HG03108 (cell line): ENCODE measurements at regions not wholly inside any gene's neighbourhood (a gene's known extent, or its start where the extent isn't known, plus 50 kb on each side); places are given as distances from the start of the nearest gene placed in this dataset.
"Not testable (repeated sequence)": the region's sequence is repeated elsewhere in the genome, so short reads cannot be mapped to it uniquely, and the experiment has no call there.

Experiments
- ATAC-seq: cut with Tn5 transposase; IDR thresholded peaks from one replicate; pipeline ENCODE4 v1.9.1; 2021; ENCODE audit warnings: moderate library complexity; ENCODE audit not compliant: unreplicated experiment

DNA sequence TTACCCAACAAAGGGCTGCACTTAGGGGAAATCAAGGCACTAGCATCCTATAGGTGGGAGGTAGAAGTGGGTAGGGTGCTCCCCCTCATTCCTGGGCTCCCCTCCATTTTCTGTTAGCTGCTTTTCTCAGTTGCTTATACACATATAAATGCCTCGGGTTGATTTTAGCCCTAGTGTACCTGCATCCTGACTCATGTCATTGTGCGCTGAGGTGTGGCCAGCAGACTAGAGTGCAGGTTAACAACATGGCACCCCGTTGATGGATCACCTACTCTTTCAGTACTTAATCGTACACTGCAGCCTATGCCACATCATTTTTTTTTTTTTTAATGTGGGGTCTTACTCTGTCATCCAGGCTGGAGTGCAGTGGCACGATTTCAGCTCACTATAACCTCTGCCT, 144.0 kb upstream of the ITGB1 start:
- ATAC-seq: no peak

DNA sequence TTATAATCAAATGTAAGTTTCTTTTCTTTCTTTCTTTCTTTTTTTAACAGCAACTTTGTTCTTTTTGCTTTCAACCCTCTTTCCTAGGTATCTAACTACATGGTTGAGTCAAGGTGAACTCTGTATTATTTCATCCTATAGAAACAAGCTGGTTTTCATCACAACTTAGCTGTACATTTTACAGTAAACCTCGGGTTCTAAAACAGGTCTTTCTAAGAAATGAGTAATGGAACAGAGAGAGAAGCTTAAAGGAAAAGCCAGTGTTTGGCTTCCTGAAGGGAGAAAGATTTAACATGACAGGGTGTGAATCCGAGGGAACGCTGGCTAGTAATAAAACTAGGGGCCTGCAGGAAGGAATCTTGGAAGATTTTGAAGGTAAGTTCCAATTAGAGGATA, 143.4 kb upstream of the ITGB1 start:
- ATAC-seq: no peak

DNA sequence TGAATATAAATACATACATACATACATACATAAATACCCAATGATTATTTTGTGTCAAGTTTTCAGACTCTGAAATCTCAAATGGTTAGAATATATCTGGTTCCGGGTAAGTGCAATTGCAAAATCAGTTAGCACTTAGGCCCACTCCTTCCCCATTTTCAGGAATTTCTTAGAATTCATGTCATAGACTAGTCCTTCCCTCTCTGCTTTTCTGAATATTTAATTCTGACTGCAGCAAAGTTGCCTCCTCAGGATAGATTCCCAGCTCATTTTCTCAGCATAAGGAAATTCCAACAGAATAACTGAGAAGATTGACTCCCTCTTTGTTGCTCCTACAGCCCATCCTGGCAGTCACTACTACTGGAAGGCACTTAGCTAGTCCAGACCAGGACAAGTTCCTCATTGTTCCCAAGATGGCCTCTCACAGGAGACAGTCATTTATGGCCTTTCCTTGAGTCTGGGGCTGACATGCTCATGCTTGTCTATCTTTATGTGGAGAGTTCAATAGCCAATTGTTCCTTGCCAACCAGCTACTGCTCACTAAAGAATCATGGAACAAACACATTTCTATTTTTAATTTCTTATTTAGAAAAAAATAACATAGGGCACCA, 142.9 kb upstream of the ITGB1 start:
- ATAC-seq: no peak

DNA sequence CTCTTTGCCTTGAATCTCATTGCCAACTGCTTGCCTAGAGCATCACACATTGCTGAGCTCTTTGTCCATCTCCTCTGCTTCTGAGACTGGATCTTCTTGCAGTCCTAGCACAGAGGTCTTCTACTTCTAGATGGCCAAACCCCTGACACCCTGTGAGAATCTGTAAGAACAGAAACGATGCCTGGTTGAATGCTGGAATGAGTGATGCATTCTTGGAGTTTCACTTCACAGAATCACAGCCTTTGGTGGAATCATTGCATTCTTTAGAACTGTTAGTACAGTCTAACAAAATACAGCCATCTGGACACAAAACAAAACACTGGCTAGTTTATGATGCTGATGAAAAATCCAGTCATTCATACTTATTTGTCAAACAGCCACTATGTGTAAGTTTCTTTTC, 141.7 kb upstream of the ITGB1 start:
- ATAC-seq: no peak

DNA sequence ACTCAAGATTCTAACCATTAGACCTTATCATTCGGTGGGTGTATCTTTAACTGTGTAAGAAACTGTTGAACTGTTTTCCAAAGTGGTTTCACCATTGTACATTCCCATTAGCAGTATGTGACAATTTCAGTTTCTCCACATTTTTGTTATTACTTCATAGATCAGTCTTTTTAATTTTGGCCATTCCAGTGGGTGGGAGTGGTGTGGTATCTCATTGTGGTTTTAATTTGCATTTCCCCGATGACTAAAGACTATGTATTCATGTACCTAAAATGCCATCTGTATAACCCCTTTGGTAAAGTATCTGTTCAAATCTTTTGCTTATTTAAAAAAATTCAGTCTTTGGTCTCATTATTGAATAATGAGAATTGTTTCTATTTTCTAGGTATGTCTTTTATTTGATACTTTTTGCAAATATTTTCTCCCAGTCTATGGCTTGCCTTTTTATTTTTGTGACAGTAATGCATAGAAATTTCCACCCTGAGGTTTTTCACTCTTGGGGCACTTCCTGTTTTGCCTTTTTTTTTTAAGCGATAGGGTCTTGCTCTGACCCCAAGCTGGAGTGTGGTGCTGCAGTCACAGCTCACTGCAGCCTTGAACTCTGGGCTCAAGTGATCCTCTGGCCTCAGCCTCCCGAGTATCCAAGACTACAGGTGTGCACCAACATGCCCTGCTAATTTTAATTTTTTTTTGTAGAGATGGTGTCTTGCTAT, 141.1 kb upstream of the ITGB1 start:
- no peak for ATAC-seq

DNA sequence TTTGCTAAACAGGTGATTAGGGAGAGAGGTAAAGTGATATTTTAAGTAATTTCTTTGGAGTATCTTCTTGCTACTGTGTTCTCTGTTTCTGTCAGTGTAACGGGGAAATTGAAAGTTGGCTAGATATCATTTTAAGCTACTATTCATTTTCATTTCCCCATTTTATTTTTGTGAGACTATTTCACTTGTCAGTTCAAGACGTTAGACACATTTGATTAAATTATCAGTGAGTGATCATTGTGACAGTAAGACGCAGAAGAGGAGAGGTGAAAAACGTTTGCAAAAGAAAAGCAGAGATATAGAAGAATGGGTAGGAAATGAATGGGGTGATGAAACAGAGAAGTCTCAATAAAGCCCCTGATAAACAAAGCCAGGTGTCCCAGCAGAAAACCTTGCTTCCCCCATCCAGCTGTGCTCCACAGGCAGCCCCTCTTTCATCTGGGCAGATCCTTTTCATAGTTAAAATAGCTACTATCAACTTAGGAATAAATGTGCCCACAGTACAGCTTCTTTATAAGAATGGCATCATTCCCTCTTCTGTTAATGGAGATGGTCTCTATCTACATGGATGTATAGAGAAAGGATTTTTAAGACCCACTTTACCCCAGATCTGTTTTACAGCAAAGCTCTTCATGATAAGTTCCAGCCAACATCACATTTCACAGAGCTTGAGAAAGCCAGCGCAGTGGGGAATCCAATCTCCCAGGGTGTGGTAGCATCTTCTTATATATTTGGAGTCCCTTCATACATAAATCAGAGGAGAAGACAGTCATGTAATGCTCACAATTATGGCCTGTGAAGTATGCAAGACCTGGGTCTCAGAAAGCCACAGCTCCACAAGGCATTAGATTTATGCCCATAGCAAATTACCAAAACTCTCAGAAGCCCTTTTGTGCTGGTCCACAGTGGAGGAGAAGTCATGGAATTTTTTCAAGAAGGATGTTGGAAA, 138.1 kb upstream of the ITGB1 start:
- peak; percentile 88 for ATAC-seq

DNA sequence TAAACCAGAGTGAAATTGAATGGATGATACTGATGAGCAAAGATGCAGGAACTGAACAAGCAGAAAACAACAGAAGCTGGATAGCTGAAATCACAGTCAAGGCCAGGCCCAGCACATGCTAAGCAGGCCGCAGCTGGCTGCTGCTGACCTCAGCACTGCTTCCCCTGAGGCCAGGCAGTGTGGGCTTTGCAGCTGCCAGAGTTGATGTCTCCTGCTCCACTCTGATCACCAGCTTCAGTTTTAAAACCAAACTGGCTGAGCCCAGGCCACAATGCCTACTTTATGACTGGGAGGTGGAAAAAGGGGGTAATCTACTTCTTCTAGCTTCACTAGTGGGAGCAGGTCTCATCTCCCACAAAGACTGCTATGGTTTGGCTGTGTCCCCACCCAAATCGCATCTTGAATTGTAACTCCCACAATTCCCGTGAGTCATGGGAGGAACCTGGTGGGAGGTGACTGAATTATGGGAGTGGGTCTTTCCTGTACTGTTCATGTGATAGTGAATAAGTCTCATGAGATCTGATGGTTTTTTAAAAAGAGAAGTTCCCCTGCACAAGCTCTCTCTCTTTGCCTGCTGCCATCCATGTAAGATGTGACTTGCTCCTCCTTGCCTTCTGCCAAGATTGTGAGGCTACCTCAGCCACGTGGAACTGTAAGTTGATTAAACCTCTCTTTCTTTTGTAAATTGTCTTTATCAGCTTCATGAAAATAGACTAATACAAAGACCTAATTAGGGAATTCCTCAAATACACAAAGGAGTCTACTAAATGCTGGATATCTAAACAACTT, 136.4 kb upstream of the ITGB1 start:
- no peak for ATAC-seq

DNA sequence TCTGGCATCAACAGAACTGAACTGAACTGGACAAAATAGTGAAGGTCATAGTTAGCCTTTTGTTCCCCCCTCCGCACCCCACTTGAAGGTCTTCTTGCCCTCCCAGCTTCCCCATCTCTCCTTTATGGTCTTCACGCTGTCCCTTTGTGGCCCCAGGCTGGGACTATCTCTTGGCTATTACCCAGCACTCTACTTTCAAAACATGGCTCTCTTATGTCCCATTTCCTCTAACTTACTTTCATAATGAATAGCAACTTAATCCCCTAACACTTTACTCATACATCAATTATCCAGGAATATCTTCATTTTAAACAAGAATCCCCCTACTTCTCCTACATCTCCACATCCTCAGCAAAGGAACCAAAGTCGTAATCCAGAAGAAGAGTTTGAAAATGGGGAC, 135.3 kb upstream of the ITGB1 start:
- no peak for ATAC-seq

DNA sequence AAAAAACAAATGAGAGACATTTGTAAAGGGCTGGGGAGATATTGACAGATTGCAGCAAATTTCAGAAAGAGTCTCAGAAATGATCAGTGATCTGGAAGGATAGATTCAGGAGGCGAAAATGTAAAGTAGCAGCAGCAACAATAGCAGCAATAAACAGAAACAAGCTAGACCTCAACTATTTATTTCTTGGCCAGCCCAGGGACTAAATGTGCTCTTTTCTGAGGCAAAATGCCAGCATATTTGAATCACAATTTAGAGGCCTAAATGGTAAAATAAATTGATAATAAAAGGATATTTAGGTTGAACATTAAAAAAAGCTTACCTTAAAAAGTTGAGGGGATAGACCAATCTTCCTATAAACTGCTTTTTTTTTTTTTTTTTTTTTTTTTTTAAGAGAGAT, 134.6 kb upstream of the ITGB1 start:
- no peak for ATAC-seq

DNA sequence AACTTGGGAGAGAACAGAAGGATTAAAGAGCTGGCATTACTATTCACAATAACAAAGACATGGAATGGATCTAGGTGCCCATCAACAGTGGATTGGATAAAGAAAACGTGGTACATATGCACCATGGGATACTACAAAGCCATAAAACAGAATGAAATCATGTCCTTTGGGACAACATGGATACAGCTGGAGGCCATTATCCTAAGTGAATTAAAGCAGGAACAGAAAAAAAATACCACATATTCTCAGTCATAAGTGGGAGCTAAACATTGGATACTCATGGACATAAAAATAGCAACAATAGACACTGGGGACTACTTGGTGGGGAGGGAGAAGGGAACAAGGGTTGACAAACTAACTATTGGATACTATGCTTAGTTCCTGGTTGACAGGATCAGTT, 133.2 kb upstream of the ITGB1 start:
- no peak for ATAC-seq

DNA sequence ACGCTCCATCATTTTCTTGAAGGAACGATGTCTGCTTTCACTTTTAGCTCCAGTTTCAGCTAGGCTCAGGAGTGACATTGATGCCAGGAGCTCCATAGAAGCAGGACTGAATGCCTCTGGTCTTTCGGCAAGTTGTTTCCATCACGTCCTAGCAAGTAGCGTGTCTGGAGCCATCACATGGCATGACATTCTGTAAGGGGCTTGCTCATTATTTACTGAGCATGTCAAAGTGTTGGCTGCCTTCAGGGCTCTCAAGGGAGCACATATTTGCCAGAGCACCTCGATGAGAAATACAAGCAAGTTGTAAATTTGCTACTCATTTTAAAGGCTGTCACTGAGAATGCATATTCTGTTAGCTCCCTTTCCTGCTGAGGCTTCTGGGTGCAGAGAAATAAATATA, 131.0 kb upstream of the ITGB1 start:
- no peak for ATAC-seq

DNA sequence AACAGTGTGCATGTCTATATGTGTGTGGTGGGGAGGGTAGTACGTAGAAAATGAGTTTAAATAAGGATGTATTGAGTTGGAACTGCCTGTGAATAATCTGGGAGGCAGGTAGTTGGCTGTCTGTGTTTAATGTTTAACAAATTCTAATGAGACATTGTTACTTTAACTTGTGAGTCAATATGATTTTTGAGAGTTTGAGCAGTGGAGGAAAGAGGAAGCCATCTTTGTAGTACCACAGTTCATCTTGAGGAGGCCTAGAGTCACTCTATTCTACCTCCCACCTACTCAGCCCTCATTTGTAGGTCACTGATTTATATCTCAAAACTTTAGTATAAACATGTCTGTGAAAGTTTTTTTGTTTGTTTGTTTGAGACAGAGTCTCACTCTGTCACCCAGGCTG, 129.9 kb upstream of the ITGB1 start:
- no peak for ATAC-seq

DNA sequence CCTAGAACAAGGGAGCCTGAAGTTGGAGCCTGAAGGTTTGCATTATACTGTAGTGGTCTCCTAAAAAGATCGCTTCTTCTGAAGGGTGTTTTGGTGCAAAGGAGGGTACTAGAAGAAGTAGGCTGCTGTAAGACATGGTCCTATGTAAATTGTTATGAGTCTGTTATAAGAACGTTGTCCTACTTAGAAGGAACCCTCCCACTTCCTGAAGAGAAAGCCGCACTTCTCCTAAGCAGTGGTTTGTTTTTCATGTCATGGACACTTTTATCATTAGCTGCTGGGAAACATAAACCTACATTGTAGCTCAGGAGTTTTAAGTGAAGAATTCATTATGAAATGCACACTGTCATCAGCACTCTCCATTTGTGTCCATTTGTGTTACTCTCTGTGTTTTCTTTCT, 129.1 kb upstream of the ITGB1 start:
- no peak for ATAC-seq

DNA sequence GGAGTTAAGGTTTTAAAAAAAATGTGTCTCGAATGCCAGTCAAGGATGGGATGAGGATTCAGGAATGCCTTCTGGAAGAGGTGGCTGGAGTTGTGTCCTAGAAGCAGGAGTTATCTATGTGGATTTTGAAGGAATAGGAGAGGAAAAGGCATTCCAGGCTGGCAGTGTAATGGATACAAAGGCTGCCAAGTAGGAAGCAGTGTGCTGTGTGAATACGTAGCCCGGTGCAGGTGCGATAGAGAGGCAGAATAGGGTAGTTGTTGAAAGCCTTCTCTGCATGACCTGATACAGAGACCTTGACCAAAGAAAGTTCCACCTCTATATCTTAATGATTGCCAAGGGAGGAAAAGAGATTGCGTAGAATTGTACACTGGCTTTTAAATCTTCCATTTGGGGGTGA, 128.1 kb upstream of the ITGB1 start:
- ATAC-seq: no peak

DNA sequence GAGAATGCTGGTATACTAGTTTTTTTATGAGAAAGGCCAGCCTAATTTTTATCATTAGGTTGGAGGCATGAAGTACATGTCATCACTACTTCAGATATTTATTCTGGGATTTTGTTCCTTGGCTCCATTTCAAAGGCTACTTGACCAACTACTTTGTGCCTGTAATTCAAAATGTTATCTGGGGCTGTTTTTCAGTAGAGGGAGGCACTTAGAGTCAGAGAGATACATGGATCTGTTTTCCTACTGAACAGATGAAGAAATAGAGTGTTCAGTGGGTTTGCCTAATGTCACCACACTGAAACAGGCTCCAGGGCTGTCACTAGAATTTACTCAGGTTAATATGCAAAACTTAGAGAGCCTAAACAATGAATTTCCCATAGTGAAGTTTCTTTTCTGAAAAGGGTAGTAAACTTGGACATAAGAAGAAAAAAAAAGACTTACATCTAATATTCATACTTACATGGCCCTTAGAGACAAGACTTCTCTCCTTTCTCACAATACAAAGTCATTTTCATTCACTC, 127.3 kb upstream of the ITGB1 start:
- no peak for ATAC-seq

DNA sequence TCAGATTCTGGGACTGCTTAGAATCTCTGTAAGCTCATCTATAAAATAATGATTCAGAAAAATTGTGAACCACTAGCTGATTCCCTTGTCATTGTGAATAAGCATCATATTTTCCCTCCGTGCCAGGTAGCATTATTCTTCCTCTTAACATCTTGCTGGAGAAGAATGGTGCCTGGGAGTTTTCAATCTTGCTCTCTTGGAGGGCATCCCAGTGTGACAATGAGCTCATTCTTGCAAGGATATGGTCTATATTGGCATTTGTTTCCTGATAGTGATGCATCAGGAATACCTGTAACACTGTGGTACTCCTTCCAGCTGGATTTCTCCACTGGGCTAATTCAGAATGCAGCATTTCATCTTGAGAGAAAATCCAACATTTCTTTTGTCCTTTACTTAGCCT, 126.4 kb upstream of the ITGB1 start:
- no peak for ATAC-seq

DNA sequence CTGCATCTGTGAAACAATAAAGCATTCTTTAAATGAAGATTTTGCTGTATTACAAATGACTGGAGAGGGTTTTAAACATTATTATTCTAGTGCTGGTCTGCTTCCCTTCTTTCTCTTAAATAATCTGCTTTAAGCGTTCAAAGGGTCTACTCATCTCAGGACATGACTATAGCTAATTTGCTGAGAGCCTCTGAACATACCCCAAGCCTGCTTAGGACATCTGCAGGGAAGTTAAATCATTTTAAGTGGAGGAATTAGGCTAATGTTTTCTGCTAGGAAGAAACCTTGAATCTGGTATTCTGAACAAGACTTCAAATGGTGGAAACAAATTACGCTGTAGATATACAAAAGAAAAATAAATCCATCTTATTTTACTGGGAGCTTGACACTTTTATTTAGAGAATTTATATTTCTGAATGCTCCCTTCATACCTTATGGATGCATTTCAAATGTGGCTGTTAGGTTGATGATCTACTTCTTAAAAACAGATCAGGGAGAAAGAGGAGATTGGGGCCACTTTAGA, 124.4 kb upstream of the ITGB1 start:
- no peak for ATAC-seq

DNA sequence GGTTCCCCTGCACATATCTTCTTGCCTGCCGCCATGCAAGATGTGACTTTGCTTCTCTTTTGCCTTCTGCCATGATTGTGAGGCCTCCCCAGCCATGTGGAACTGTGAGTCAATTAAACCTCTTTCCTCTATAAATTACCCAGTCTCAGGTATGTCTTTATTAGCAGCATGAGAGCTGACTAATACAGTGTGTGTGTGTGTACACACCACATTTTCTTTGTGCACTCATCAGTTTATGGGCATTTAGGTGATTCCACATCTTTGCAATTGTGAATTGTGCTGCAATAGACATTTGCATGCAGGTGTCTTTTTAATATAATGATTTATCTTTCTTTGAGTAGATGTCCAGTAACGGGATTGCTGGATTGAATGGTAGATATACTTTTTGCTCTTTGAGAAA, 122.4 kb upstream of the ITGB1 start:
- ATAC-seq: not testable (repeated sequence)

DNA sequence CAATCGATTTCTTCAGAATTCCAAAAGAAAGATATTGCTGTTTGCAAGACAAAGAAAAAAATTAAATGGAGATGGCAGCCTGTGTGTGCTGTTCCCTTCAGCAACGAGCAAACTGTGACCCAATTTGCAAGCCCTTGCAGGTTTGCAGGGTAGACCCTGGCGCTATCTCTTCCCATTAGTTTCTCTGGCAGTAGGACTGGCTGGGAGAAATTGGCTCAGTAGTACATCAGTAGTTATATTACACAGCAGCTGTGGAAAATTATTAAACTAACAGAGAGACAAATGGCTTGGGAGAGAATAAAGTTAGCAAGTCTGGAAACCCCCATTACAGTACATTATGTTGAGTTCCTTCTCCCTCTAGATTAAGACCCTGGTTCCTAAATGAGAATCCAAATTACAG, 116.4 kb upstream of the ITGB1 start:
- no peak for ATAC-seq

DNA sequence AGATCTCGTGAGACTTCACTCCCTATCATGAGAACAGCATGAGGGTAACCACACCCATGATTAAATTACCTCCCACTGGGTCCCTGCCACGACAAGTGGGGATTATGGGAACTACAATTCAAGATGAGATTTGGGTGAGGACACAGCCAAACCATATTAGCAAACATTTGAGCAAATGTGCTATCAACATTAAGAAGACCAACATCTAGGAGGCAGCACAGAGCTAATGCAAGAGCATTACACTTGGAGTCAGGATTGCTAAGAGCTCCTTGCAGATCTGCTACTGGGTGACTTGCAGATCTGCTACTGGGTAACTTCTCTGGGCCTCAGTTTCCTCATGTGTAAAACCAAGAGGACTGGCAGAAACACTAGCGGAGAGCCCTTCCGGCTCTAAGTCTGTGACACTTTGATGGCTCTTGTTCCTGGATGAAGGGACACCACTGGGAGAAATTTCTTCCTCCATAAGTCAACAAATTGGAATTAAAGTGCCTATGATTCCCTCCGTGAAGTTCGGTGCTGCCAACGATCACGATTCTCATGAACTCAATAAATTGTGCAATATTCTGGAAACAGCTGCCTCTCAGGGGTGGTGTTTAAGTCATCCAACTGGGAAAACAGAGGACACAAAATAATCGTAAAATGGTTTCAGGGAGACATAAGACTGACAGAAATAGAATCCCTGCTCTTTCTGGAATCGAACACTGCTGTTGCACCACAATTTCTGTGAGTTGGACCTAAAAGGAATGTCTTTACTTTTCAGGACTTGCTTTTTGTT, 115.8 kb upstream of the ITGB1 start:
- ATAC-seq: no peak
